ENCODE measurements at regions not wholly inside any gene's neighbourhood (a gene's known extent, or its start where the extent isn't known, plus 50 kb on each side); places are given as distances from the start of the nearest gene placed in this dataset.

DNA sequence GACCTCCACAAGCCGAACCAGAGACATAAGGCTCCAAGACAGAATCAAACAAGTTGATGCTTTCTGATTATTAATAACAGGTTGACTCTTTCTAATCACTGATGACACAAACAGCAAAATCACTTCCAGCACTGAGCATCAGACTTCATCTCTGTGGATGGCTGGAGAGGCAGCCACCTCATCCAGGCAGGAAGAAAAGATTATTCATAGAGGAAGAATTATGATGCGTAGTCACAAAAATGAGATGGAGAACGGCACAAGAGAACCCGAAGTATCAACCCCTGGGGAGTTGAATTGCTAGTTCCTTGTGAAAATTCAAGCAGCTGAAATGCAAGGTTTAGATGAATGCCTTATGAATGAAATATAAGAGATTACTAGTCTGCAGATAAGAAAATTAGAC is 49.9 kb upstream of the LMCD1 start:
- Histone ChIP-seq H3K9ac (ENCODE audit: insufficient read depth, low read length) (no peak overlapping the region), H3K9me3 (ENCODE audit: control insufficient read depth, insufficient read depth, low read depth, low read length) (no peaks in the 10 kb centered on the region), H3K4me1 (ENCODE audit: control insufficient read depth, extremely low read depth, insufficient read depth, low read length) (peaks cover 13% of the 10 kb centered on the region), H3K4me2 (ENCODE audit: extremely low read depth, insufficient read depth, low read length) (no peak overlapping the region), H4K20me1 (ENCODE audit: control insufficient read depth, extremely low read depth, insufficient read depth, low read length) (no peaks in the 10 kb centered on the region), H3K4me3 (replicated peaks in 1 of 4; ENCODE audit: control extremely low read depth in 1 of 4, insufficient read depth in 1 of 4, low read depth in 3 of 4, low read length in 4 of 4) (no peak overlapping the region), H3K27ac (ENCODE audit: insufficient read depth, low read length) (peak overlapping the region; percentile 17), H3K27me3 (ENCODE audit: control insufficient read depth, insufficient read depth, low read length) (no peaks in the 10 kb centered on the region), H3K79me2 (ENCODE audit: control insufficient read depth, insufficient read depth, low read length) (no peaks in the 10 kb centered on the region), H2AFZ (ENCODE audit: low read length) (no peak overlapping the region), H3K36me3 (ENCODE audit: control insufficient read depth, insufficient read depth, low read length) (no peaks in the 10 kb centered on the region)
- TF ChIP-seq, protein P1, sequence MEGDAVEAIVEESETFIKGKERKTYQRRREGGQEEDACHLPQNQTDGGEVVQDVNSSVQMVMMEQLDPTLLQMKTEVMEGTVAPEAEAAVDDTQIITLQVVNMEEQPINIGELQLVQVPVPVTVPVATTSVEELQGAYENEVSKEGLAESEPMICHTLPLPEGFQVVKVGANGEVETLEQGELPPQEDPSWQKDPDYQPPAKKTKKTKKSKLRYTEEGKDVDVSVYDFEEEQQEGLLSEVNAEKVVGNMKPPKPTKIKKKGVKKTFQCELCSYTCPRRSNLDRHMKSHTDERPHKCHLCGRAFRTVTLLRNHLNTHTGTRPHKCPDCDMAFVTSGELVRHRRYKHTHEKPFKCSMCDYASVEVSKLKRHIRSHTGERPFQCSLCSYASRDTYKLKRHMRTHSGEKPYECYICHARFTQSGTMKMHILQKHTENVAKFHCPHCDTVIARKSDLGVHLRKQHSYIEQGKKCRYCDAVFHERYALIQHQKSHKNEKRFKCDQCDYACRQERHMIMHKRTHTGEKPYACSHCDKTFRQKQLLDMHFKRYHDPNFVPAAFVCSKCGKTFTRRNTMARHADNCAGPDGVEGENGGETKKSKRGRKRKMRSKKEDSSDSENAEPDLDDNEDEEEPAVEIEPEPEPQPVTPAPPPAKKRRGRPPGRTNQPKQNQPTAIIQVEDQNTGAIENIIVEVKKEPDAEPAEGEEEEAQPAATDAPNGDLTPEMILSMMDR (conservative IDR thresholded peaks at IDR 0.05 in 1 of 2, IDR thresholded peaks at IDR 0.05 in 1 of 2; ENCODE audit: low read depth in 1 of 2, low read length in 2 of 2) = no peak
- DNase-seq (ENCODE audit: low read depth in 2 of 2) = peak in 1 of 2 donors; percentile 72
